Suprapubic skin (tissue), 4 donors: ENCODE measurements at regions not wholly inside any gene's neighbourhood (a gene's known extent, or its start where the extent isn't known, plus 50 kb on each side); places are given as distances from the start of the nearest gene placed in this dataset.

ENCODE experiments used
- CTCF ChIP-seq, 2 donors: fragments of 200-600 bp in 1 of 2; fragments of 450-650 bp in 1 of 2; sonication (generic) in 1 of 2; IDR thresholded peaks; one replicate each; pipeline ENCODE4 v1.5.1; 2016 to 2019; ENCODE audit warnings: antibody characterized with exemption in 2 of 2, mild to moderate bottlenecking in 1 of 2, moderate library complexity in 1 of 2
- EP300 ChIP-seq: sonication (generic); formaldehyde crosslinking; IDR thresholded peaks from one replicate; pipeline ENCODE4 v1.6.1; 2017; ENCODE audit warnings: antibody characterized with exemption
- POLR2A ChIP-seq, 2 donors: fragments of 450-650 bp; IDR thresholded peaks; one replicate each; pipeline ENCODE4 v1.6.1; 2017; ENCODE audit warnings: antibody characterized with exemption in 2 of 2, mild to moderate bottlenecking in 2 of 2, moderate library complexity in 2 of 2
- POLR2AphosphoS5 ChIP-seq, 3 donors: sonication (generic); formaldehyde crosslinking; IDR thresholded peaks; one replicate each; pipeline ENCODE4 v1.6.1; 2017; ENCODE audit warnings: antibody characterized with exemption in 3 of 3

DNA sequence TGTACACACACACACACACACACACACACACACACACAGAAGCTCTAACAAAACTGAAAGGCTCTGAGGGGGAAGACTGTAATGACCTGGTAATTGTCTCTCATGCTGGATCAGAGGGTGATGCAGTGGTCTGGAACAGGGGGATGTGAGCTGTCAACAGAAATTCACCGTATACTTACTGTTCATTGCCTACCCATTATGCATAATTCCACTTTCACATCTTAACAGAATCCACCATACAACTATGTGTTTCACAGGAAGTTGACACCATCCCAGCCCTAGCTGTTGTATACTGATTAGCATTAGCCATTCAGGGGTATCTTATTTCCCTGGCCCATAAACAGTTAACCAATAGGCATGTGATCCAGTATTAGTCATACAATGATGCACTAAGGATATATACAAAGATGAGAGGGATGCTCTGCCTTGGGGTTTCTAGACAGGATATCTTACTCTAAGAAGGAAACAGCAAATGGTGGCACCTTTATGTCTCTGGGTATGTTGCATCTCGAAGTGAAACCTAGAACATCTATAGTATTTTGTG is 396.5 kb upstream of the BRINP1 start:
- TF ChIP-seq CTCF (IDR thresholded peaks at IDR 0.05) (no peak), POLR2A (IDR thresholded peaks at IDR 0.05) (no peak), POLR2AphosphoS5 (IDR thresholded peaks at IDR 0.05) (no peak), EP300 (no peak)
